Stimulated activated CD8-positive, alpha-beta memory T cell treated with anti-CD3 and anti-CD28 coated beads, Interleukin-7, amount 100 ng/mL, for 24 hours (primary cell): ENCODE measurements at regions not wholly inside any gene's neighbourhood (a gene's known extent, or its start where the extent isn't known, plus 50 kb on each side); places are given as distances from the start of the nearest gene placed in this dataset.

Experiments
- DNase-seq: peaks from one replicate; pipeline ENCODE4 v3.0.0-alpha.2; 2020; ENCODE audit warnings: low read depth

- DNase-seq, result no peak
Measured at GRCh38 chr4:110962616-110963015, 339.7 kb upstream of the PITX2 start.

GRCh38 chr4:110963662-110964280, 340.9 kb upstream of the PITX2 start:
- no peak for DNase-seq

- no peak for DNase-seq
Measured at GRCh38 chr4:110967936-110968335, 345.1 kb upstream of the PITX2 start.

- DNase-seq, result no peak
Measured at GRCh38 chr4:110970642-110971041, 347.8 kb upstream of the PITX2 start.

- no peak for DNase-seq
Measured at GRCh38 chr4:110975338-110975737, 352.5 kb upstream of the PITX2 start.

GRCh38 chr4:110977554-110977953, 354.7 kb upstream of the PITX2 start:
- no peak for DNase-seq

- no peak for DNase-seq
Measured at GRCh38 chr4:110978761-110979160, 355.9 kb upstream of the PITX2 start.

GRCh38 chr4:110982486-110982885, 359.6 kb upstream of the PITX2 start:
- no peak for DNase-seq

- no peak for DNase-seq
Measured at GRCh38 chr4:110988722-110989121, 365.8 kb upstream of the PITX2 start.

- no peak for DNase-seq
Measured at GRCh38 chr4:110989125-110989524, 366.2 kb upstream of the PITX2 start.

- no peak for DNase-seq
Measured at GRCh38 chr4:110994781-110995180, 371.9 kb upstream of the PITX2 start.

- DNase-seq, result no peak
Measured at GRCh38 chr4:110998320-110998719, 375.4 kb upstream of the PITX2 start.

- DNase-seq, result no peak
Measured at GRCh38 chr4:111011458-111011857, 388.6 kb upstream of the PITX2 start.

GRCh38 chr4:111013846-111014245, 391.0 kb upstream of the PITX2 start:
- DNase-seq, result no peak

- DNase-seq, result no peak
Measured at GRCh38 chr4:111014537-111014936, 391.7 kb upstream of the PITX2 start.

GRCh38 chr4:111016416-111016815, 393.5 kb upstream of the PITX2 start:
- no peak for DNase-seq

GRCh38 chr4:111018216-111018615, 395.3 kb upstream of the PITX2 start:
- DNase-seq, result no peak

GRCh38 chr4:111020476-111020875, 397.6 kb upstream of the PITX2 start:
- DNase-seq, result no peak

GRCh38 chr4:111020961-111021360, 398.1 kb upstream of the PITX2 start:
- DNase-seq, result no peak

GRCh38 chr4:111022758-111023157, 399.9 kb upstream of the PITX2 start:
- DNase-seq, result no peak

- DNase-seq, result no peak
Measured at GRCh38 chr4:111027526-111027925, 404.6 kb upstream of the PITX2 start.

- DNase-seq, result no peak
Measured at GRCh38 chr4:111028795-111029194, 405.9 kb upstream of the PITX2 start.

- DNase-seq, result no peak
Measured at GRCh38 chr4:111031001-111031579, 408.2 kb upstream of the PITX2 start.

- DNase-seq, result no peak
Measured at GRCh38 chr4:111031596-111031995, 408.7 kb upstream of the PITX2 start.
